NCI-H748 treated with DMSO at 0.1 percent for 48 hours (cell line): ENCODE measurements at regions not wholly inside any gene's neighbourhood (a gene's known extent, or its start where the extent isn't known, plus 50 kb on each side); places are given as distances from the start of the nearest gene placed in this dataset.

Source experiments
- DNase-seq: peaks from one replicate; lab custom pipeline; 2025; lab: John Stamatoyannopoulos, UW

DNA sequence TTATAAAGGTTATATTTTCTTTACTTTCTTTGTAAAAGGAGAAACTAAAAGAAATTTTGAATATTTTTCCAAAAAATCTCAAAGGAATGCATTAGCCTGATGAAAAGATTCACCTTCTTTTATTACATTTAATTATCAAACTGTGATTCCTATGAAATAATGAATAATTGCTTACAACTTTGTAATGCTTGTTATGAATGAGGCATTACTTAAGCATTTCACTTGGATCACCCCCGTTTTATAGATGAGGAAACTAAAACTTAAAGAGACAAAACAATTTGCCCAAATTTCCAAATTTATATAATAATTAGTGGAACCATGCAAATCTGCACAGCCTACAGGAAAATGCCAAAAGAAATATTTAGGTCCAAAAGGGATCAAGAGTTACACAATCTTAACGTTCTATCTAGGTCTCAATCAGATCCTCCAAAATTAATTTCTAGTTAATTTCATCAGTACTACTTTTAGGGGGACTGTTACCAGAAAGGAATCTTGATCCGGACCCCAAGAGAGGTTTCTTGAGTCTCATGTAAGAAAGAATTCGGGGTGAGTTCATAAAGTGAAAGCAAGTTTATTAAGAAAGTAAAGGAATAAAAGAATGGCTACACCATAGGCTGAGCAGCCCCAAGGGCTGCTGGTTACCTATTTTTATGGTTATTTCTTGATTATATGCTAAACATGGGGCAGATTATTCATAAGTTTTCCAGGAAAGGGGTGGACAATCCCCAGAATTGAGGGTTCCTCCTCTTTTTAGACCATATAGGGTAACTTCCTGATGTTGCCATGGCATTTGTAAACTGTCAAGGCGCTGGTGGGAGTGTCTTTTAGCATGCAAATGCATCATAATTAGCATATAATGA is 288.0 kb downstream of the ADGB start:
- DNase-seq: no peak

DNA sequence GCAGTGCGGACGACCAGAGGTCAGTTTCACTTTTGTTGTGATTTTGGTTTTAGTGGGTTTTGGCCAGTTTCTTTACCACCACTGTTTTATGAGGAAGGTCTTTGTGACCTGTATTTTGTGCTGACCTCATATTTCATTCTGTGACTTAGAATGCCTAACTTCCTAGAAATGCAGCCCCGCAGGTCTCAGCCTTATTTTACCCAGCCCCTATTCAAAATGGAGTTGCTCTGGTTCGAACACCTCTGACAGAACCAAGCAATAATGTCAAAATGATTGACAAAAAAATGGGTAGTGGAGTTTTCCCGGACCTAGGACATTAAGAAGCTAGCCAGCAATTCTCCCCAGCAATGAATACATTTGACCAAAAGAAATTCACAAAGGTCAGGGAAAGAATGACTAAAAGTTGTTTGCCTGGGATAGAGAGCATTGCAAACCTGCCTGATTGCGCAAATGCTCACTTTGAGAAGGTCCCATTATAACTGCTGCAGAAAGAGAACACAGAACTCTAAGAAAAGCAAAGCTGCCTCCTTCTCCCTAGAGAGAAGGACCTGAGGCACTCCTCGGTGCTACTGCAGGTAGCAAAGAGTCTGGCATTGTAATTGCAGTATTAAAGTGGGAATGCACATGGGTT is 288.8 kb downstream of the ADGB start:
- no peak for DNase-seq

DNA sequence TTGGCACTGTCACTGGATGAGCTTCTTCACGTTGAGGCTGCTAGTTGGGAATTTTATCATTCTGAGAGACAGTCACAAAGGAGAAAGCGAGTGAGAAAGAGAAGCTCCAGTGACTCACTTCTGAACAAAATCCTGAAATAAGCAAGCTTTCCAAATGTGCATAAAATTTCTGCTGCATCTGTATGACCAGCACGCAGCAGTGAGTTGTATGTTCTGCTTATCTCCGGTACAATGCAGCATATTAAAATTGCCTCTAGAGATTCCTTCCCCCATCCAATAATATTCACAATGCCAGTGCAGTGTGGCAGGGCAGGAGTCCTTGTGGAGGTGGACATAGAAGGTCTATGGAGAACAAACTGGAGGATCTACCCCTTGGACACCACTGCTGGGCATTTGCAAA is 290.5 kb downstream of the ADGB start:
- no peak for DNase-seq

DNA sequence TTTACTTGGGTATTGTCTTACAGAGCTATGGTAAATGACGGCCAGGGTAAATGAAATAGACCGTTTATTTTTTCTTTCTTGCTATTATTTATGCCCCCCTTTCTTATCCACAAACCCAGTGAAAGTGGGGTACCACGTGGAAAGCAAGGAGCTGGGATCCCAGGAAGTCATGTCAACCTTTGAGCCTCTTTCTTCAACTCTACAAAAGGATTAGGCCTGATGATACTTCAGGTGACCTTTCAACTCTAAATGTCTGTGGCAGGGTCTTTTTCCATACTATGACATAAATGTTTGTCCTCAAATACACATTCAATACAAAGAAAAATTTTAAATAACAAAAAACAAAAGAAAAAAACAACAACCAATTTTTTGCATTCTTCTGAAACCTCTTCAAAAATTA is 291.4 kb downstream of the ADGB start:
- DNase-seq: no peak

DNA sequence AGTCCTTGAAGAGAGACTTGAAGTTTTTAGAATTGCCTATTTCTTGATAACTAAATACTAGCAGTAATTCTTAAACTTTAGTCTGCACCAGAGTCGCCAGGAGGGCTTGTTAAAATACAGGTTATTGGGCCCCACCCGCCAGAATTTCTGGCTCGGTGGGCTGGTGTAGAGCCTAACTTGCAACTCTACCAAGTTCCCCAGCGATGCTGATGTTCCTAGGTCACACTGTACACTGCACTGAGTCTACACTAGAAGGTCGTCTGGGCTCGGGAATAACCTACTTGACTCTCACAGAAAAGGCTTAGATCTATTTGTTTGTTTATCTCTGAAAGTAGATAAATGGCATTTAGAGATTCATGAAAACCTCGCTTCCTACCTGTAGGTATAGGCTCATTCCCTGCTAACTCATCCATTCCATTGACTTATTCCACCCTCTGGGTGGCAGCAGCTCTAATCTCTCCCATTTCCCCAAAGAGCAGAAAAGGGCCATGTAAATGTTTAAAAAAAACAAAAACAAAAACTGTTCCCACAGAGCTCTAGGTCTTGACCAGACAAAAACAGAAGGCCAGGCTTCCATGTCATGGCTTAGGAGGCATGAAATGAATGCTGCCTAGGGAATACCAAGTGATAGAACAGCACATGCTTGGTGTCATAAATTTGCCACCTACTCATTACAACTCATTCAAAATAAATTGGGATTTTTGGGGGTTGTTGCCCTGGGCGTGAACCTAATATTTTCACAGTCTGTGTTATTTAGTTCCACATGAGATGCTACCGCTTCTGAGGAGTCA is 292.1 kb downstream of the ADGB start:
- DNase-seq: no peak

DNA sequence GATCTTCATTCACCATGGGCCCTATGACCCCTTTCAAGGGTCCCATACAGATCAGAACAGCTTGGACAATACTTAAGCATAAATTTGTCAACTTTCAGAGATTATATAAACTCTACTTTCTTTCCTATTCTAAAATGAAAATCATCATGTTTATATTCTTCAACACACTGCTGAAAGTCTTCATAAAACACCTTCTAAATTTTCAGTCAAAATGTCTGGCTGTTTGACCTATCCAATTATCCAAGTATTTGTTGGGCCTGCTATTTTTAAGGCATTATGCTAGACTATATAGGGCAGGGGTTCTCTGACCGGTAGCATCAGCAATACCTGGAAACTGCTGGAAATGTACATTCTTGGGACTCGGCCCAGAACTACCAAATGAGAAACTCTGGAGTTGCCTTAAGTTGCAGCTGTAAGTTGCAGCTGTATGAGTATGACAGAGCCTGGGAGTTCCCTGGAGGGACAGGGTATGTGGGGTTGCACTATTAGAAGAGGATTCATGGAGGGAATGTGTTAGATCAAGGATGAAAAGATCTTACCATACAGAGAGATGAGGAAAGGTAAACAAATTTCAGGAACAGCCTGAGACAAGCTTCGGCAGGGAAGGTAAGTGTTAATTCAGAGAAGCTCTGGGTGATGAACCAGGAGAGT is 293.0 kb downstream of the ADGB start:
- no peak for DNase-seq

DNA sequence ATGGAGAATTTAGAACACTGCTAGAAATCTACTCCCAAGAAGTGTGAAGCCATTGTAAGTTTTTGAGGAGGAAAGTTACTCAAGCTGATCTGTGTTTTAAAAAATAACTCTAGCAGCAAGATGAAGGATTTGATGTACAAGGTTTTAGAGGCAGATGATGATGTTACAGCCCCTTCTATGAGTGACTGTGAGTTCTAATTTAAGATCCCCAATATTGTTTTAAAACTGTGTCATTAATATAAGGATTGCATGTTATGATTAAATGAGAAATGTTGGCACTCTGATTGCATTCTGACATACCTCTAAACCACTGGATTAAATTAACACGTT is 293.5 kb downstream of the ADGB start:
- no peak for DNase-seq

DNA sequence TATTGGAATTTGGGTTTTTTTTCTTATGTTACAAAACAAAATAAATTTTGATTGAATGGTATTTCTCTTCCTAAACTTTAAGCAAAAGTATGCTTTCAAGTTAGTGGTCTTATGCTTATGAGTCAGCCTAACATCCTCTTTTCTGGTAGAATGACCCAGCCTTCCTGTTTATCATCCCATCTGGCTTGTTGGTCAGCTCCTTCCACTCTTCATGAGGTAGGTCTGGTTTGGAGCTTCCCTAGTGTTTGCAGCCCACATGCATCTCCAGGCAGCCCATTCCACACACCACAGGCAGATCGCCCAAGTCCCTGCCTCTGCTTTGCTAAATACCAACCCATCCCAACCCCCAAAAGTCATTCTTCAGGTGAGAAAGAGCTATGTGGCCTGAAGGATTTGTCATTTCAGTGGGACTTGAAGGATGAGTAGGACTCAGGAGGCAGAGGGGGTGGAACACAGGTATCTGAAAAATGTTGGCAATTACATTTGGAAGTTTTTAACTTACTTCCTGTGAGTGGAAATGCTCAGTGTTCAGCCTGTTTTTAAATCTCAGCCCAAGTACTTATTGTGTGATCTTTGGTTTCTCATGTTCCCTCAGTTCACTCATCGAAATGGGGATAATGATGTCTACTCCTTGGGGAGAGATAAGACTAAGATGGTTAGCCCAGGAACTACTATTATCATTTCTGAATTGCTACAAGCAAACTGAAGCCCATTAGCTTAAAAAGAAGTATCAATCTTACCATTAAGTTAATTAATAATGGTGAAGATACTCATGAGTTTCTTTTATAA is 294.0 kb downstream of the ADGB start:
- DNase-seq: no peak

DNA sequence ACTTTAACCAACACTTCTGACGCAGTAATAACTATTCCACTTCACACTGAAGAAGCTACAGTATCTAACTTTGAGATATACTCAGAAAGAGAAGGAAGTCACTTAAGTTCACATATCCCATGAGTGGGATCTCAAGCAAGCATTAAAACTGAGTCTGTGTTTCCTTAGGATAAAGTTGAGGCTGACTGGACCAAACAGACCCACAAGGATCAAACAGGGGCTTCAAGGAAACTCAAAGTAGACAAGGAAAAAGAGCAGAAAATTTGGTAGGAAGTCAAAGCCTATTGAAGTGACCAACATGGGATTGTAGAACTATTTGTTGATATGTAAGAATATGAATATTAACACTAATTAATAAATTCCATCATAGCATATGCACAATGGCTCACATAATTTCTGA is 294.9 kb downstream of the ADGB start:
- no peak for DNase-seq

DNA sequence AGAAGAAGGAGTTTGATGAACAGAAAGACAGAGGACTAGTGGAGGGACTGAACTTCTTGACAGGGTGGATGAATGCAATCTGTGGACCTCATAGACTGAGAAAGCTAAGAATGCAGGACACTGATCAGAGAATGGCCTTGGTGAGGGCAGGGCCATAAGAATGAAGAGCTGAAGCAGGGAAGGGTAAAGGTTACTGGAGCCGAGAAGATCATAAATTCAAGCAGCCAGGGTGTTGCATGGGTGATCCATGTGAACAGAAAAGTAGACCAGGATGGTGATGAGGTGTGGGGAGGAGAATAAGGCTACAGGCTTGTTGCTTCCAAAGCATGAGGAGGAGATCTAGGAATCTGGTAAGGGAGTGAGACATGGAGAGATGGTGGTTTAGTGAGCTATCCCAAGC is 295.9 kb downstream of the ADGB start:
- no peak for DNase-seq

DNA sequence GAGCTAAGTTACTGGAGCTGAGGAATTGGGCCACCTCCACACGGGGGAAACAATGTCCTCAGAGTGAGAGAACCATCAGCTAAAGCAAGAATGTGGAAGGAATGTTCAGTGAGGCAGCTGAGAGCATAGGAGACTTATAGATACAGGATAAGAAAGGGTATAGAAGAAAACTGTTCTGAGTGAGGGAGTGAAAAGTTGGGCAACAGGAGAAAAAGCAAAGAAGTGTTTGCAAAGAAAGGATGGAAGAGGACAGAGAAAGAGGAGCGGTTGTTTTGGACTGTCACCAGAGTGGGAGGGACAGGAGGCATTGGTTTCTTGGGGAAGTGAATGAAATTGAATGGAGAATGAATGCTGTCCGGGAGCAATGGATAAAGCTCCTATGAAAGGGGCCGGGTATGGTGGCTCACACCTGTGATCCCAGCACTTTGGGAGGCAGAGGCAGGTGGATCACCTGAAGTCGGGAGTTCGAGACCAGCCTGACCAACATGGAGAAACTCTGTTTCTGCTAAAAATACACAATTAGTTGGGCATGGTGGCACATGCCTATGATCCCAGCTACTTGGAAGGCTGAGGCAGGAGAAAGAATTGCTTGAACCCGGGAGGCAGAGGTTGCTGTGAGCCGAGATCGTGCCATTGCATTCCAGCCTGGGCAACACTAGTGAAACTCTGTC is 296.5 kb downstream of the ADGB start:
- no peak for DNase-seq

DNA sequence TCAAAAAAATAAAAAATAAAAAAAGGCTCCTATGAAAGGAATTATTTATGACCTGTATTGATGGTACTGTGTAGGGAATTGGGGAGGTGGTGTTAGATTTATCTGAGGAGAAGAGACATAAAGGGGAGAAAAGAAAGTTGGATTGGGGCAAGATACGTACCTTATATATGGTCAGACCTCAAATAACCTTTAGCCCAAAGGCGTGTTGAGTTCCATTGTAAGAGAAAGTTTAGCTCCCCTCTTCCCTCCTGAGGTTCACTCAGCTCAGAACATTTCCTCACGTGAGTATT is 296.9 kb downstream of the ADGB start:
- no peak for DNase-seq

DNA sequence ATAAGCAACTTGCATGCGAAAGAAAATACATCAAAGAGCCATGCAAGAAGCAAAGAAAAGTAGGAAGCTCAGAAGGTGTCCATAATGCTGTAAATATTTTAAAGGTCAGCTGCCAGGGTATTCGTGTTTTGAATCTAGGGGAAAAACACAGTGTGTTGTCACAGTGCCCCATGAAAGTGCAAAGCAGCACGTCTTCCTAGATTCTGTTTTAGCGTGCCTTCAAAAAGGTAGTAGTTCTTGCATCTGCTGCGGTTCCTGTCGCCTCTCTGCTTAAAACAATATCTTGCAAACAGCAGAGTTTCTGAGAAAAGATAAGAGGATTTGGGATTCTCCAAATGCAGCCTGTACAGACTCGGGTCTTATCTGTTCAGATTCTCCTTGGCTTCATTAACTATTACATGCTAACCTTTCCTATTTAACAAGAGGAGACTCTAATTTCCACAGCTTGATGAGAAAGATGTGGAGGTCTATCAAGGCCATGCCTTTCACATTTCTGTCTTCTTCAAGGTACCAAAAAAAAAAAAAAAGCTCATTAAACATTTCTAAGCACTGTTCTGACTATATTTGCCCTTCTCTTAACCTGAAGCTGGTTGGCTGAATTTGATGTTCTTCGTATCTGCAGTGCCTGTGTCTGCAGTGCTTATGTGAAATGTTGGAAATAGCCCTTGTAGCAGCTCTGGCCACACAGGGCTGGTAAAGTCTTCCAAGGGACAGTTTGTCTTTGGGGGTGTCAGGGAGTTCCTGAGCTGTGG is 297.5 kb downstream of the ADGB start:
- DNase-seq: no peak

DNA sequence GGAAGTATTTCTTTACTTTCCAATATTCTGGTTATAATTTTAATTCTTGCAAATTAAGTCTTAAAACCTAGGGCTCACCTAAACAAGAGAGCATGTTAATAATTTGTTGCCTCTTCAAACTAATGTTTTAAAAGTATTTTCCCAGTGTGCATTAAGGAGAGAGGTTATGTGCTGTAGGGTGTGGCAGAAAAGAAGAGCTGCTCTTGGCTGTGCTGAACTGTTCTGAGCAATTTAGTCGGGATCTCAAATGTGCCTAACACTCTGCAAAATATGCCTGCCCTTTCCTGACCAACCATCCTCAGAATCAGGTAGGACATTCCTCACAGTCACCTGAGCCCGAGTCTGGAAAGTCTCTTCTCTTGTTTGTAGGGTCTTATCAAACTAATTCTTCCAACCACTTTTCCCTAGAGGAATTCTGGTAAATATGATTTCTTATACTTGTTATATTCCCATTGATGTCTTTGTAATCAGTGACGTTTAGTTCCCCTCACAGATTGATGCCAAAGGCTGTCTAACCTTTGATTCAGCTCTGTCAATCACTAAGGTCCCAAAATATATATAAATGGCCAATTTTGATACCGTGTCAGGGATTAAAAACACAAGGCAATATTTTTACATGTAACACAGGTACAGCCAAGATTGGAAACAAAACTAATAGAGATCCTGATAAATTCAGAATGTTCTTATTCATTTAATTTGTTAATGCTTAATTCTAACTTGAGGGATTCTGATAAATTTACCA is 298.4 kb downstream of the ADGB start:
- no peak for DNase-seq

DNA sequence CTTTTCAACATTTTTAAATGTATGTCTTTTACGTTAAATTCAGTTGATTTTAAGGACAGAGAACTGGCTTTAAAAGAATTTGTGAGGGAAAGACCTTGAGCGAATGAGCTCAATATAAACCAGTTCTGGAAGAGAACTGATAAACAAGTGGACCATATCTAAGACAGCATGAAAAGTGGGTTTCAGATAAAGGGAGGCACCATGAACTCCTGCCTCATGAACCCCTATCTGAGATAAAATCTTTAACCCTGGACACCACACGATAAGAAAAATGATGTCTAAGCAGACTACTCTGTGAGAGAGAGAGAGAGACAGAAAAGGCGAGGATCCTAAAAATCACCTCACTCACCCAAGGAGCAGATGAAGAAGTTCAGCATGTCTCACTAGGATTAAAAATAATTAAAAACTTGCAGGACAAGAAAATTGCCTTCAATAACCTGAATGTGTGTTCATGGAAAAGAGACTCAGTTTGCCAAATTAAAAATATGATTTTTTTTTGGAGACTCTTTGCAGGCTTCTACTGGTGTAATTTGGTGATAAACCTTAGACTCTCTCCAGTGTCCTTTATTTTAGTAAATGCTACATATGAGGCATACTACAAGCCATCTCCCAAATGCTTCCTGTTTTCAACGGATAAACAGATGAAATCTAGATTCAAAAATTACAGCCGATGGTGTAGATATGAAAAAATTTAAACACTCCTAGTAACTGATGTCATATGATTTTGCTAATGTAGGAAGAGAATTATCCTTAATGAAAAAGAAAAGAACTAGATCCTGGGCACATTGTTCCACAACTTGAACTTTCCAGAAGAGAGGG is 299.5 kb downstream of the ADGB start:
- DNase-seq: no peak

DNA sequence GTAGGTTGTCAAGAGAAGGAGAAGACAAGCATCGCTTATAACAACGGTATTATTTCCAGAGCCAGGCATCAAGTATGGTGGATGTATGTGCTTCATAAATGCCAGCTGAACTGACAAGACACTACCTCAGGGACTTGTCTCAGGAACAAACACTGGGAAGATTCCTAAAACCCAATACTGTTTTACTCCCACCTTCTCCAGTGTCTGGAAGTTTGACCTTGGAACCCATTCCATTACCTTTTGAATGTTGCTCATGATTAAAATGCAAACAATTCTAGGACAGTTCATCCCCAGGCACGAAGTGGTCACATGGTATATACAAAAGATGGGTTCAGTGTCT is 300.1 kb downstream of the ADGB start:
- DNase-seq: no peak

DNA sequence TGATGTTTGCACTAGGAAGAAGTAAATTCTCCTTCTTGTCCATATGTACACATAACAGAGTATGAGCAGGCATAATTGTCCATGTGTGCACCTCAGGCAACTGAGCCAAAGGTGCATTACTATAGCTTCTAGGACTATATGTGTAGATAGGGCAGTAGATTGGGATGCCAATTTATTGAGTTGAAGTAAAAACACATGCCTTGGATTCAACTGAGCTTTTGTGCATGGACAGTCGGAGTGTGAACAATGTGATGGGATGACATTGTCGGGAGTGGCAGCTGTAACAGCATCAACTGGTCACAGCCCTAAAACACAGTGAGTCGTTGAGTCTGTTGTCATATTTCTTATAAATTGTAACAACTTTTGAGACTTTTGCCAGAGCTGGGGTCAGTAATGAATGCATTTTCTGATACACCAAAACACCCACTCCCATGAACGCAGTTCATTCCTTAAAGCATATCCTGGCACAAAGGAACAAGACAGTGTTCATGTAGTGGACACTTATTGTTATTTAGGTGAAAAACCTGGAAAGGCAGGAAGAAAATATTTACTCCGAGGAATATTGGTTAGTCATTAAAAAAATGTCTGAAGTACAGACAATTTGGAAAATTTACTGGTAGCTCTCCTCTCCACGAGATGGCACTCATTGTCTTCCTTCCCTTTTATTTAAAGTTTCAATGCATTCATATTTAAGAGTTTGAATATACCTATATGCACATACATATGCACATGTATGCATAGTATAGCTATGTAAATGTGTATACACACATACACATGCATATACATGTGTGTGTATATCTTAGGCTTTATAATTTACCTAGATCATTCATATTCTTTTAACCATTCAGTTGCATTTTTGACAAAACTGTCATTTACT is 302.0 kb upstream of the STXBP5 start:
- DNase-seq: no peak

DNA sequence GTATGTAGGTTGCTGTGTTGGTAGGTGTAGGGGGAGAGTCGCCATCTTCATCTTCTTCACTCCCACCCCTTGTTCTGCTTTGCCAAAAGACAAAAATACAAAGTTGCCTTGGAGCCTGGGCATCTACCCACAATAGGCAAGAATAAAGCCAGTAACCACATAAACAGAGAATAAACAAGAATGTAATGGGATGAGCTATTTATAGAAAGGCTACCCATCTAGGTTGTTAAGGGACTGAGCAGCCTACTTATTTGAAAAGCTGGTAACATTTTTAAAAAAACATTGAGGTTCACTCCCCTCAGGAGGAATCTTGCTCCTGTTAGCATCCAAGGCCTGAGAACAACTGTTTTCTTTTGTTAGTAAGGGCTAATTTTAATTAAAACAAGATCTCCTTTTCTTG is 301.4 kb upstream of the STXBP5 start:
- DNase-seq: no peak
